Suprapubic skin (tissue), 3 donors: ENCODE measurements at regions not wholly inside any gene's neighbourhood (a gene's known extent, or its start where the extent isn't known, plus 50 kb on each side); places are given as distances from the start of the nearest gene placed in this dataset.

ENCODE experiments used
- POLR2A ChIP-seq, 2 donors: fragments of 450-650 bp; IDR thresholded peaks; one replicate each; pipeline ENCODE4 v1.6.1; 2017; ENCODE audit warnings: antibody characterized with exemption in 2 of 2, mild to moderate bottlenecking in 2 of 2, moderate library complexity in 2 of 2
- TF ChIP-seq, protein P1 (sequence below), 2 donors: fragments of 200-600 bp in 1 of 2; fragments of 450-650 bp in 1 of 2; sonication (generic) in 1 of 2; IDR thresholded peaks; one replicate each; pipeline ENCODE4 v1.5.1; 2016 to 2019; ENCODE audit warnings: antibody characterized with exemption in 2 of 2, mild to moderate bottlenecking in 1 of 2, moderate library complexity in 1 of 2

DNA sequence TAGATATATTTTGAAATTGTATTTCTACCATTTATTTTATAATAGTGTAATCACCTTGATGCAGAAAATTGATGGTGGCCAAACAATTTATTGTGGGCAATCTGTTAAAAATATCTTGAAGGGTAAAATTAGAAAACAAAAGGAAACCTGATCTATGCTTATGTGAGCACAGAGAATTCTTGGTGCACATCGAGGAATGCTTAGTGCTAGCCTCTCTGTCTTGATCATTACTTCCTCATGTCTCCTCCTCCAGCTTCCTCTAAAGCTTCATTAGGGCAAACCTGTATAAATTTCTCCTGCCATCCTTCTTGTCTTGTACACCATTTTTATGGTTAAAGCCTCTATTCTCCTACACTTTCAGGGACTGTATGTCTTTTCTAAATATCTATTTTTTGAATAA is 725.8 kb downstream of the RAPGEF2 start:
- TF ChIP-seq, protein P1, sequence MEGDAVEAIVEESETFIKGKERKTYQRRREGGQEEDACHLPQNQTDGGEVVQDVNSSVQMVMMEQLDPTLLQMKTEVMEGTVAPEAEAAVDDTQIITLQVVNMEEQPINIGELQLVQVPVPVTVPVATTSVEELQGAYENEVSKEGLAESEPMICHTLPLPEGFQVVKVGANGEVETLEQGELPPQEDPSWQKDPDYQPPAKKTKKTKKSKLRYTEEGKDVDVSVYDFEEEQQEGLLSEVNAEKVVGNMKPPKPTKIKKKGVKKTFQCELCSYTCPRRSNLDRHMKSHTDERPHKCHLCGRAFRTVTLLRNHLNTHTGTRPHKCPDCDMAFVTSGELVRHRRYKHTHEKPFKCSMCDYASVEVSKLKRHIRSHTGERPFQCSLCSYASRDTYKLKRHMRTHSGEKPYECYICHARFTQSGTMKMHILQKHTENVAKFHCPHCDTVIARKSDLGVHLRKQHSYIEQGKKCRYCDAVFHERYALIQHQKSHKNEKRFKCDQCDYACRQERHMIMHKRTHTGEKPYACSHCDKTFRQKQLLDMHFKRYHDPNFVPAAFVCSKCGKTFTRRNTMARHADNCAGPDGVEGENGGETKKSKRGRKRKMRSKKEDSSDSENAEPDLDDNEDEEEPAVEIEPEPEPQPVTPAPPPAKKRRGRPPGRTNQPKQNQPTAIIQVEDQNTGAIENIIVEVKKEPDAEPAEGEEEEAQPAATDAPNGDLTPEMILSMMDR (IDR thresholded peaks at IDR 0.05), result no peak
- no peak for TF ChIP-seq POLR2A (IDR thresholded peaks at IDR 0.05)
